KMS-11 (cell line): ENCODE measurements at regions not wholly inside any gene's neighbourhood (a gene's known extent, or its start where the extent isn't known, plus 50 kb on each side); places are given as distances from the start of the nearest gene placed in this dataset.

Experiments
- H2AFZ ChIP-seq: fragments of 200-600 bp; sonication (generic); 2 replicates; pipeline ENCODE4 v1.6.1; 2016; ENCODE audit warnings: antibody characterized with exemption, mixed run types, low read depth
- H3K27ac ChIP-seq: fragments of 200-600 bp; sonication (generic); 2 replicates; pipeline ENCODE4 v1.6.1; 2016; ENCODE audit warnings: mild to moderate bottlenecking, mixed run types
- H3K27me3 ChIP-seq: fragments of 200-600 bp; sonication (generic); 2 replicates; pipeline ENCODE4 v1.6.1; 2017; ENCODE audit warnings: mild to moderate bottlenecking, low read depth, mixed run types, moderate library complexity; ENCODE audit not compliant: insufficient read depth
- H3K36me3 ChIP-seq: fragments of 200-600 bp; sonication (generic); 2 replicates; pipeline ENCODE4 v1.6.1; 2017; ENCODE audit warnings: mild to moderate bottlenecking, mixed run types; ENCODE audit not compliant: insufficient read depth
- H3K4me1 ChIP-seq: fragments of 200-600 bp; sonication (generic); 2 replicates; pipeline ENCODE4 v1.6.1; 2016; ENCODE audit warnings: mild to moderate bottlenecking, low read depth, mixed run types; ENCODE audit not compliant: poor library complexity, severe bottlenecking
- H3K4me2 ChIP-seq: fragments of 200-600 bp; sonication (generic); 2 replicates; pipeline ENCODE4 v1.7.0; 2016; ENCODE audit warnings: mild to moderate bottlenecking, mixed run types
- H3K4me3 ChIP-seq: fragments of 200-600 bp; sonication (generic); IDR thresholded peaks from 2 replicates; pipeline ENCODE4 v1.6.1; 2017; ENCODE audit warnings: low read depth, low read length, mixed read lengths; ENCODE audit not compliant: insufficient read depth
- H3K79me2 ChIP-seq: fragments of 200-600 bp; sonication (generic); 2 replicates; pipeline ENCODE4 v1.6.1; 2016; ENCODE audit warnings: low read depth, mixed run types; ENCODE audit not compliant: insufficient read depth
- H3K9ac ChIP-seq: fragments of 200-600 bp; sonication (generic); 2 replicates; pipeline ENCODE4 v1.6.1; 2016; ENCODE audit warnings: mild to moderate bottlenecking, mixed run types
- H4K20me1 ChIP-seq: fragments of 200-600 bp; sonication (generic); 2 replicates; pipeline ENCODE4 v1.6.1; 2016; ENCODE audit warnings: mild to moderate bottlenecking, mixed run types; ENCODE audit not compliant: insufficient read depth
- TF ChIP-seq, protein P1 (sequence below): fragments of 200-600 bp; sonication (generic); conservative IDR thresholded peaks from 2 replicates; pipeline ENCODE4 v1.6.1; 2017; ENCODE audit warnings: low read depth, mild to moderate bottlenecking, antibody characterized with exemption, low read length, moderate library complexity, mixed read lengths

DNA sequence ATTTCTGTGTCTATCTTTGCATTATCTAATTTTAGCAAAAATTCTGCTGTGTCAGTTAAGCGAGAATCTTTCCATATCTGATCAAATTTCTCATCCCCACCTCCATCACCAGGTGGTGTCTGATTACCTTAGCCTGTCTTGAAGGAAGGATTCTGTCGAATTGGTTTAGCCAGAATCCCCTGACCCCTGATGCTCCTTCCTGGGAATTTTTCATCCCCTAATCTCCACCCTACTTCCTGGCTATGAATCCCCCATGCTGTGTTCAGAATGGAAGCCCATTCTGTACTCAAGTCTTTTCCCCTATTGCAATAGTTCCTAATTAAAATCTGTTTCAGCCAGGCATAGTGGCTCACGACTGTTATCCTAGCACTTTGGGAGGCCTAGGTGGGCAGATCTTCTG is 216.1 kb downstream of the SKIDA1 start:
- TF ChIP-seq, protein P1, sequence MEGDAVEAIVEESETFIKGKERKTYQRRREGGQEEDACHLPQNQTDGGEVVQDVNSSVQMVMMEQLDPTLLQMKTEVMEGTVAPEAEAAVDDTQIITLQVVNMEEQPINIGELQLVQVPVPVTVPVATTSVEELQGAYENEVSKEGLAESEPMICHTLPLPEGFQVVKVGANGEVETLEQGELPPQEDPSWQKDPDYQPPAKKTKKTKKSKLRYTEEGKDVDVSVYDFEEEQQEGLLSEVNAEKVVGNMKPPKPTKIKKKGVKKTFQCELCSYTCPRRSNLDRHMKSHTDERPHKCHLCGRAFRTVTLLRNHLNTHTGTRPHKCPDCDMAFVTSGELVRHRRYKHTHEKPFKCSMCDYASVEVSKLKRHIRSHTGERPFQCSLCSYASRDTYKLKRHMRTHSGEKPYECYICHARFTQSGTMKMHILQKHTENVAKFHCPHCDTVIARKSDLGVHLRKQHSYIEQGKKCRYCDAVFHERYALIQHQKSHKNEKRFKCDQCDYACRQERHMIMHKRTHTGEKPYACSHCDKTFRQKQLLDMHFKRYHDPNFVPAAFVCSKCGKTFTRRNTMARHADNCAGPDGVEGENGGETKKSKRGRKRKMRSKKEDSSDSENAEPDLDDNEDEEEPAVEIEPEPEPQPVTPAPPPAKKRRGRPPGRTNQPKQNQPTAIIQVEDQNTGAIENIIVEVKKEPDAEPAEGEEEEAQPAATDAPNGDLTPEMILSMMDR = no peak

DNA sequence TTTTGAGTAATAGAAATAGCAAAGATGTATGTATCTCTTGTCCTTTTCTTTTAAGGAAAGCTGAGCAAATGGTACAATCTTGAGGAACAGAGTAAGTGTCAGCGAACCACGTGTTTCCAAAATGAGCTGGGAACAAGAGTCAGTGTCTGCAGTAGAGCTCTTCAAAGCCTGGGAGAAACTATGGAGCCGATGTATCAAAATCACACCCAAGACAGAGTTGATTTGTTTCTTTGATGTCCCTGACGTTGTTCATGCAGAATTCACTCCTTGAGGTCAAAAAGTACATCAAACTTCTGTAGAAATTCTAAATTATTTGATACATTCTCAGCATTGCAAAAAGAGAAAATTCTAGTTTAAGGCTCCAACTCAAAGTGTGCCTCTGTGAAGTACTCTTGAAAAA is 216.5 kb downstream of the SKIDA1 start:
- Histone ChIP-seq H3K27ac (no peak overlapping the region), H3K4me1 (no peaks in the 10 kb centered on the region), H4K20me1 (no peaks in the 10 kb centered on the region), H3K79me2 (no peaks in the 10 kb centered on the region), H3K4me3 (no peak overlapping the region), H2AFZ (no peak overlapping the region; the same call in 1 of the 2 replicates), H3K27me3 (no peaks in the 10 kb centered on the region), H3K9ac (no peak overlapping the region), H3K4me2 (no peak overlapping the region), H3K36me3 (no peaks in the 10 kb centered on the region)
- TF ChIP-seq, protein P1 = no peak

More for the DNA sequence above, 216.1 kb downstream of the SKIDA1 start:
- Histone ChIP-seq H3K79me2 (no peaks in the 10 kb centered on the region), H3K27me3 (no peaks in the 10 kb centered on the region), H3K4me2 (no peak overlapping the region), H4K20me1 (no peaks in the 10 kb centered on the region), H3K4me1 (no peaks in the 10 kb centered on the region), H3K4me3 (no peak overlapping the region), H3K9ac (no peak overlapping the region), H3K36me3 (no peaks in the 10 kb centered on the region), H3K27ac (no peak overlapping the region), H2AFZ (no peak overlapping the region; the same call in 1 of the 2 replicates)

DNA sequence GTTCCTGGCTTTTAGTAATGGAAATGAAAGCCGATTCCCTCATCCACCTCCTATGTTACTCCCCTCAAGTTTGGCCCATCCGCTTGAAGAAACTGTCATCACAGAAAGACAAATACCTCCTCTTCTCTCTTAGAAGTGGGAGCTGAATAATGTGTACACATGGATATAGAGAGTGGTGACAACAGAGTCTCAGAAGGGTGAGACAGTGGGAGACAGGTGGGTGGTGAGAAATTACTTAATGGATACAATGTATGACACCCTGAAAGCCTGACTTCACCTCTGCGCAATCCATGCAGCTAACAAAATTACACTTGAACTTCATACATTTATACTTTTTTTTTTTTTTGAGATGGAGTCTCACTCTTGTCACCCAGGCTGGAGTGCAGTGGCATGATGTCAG is 217.5 kb downstream of the SKIDA1 start:
- Histone ChIP-seq H3K4me1 (no peaks in the 10 kb centered on the region), H3K27ac (no peak overlapping the region), H3K27me3 (no peaks in the 10 kb centered on the region), H3K9ac (no peak overlapping the region), H3K4me3 (no peak overlapping the region), H2AFZ (no peak overlapping the region), H3K36me3 (no peaks in the 10 kb centered on the region), H4K20me1 (no peaks in the 10 kb centered on the region), H3K79me2 (no peaks in the 10 kb centered on the region), H3K4me2 (no peak overlapping the region)
- TF ChIP-seq, protein P1 = no peak

DNA sequence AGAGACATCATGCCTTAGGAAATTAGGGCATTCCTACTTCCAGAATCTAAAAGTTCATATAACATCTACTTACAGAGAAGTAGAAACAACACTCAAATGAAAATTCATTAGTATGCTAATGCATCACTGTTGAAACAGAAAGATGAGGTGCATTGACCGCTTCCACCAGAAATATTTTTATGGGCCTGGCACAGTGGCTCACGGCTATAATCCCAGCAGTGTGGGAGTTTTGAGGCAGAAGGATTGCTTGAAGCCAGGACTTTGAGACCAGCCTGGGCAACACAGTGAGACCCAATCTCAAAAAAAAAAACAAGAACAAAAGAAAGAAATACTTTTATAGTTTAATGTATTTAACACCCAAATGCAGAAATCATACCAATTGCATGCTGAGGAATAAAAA is 220.9 kb downstream of the SKIDA1 start:
- H3K27me3 ChIP-seq = no peaks in the 10 kb centered on the region
- no peaks in the 10 kb centered on the region for H4K20me1 ChIP-seq
- TF ChIP-seq, protein P1 = no peak
- no peaks in the 10 kb centered on the region for H3K36me3 ChIP-seq
- H3K27ac ChIP-seq = no peak overlapping the region
- H3K4me3 ChIP-seq = no peak overlapping the region
- no peak overlapping the region for H3K9ac ChIP-seq
- H2AFZ ChIP-seq = no peak overlapping the region
- no peak overlapping the region for H3K4me2 ChIP-seq
- no peaks in the 10 kb centered on the region for H3K4me1 ChIP-seq
- no peaks in the 10 kb centered on the region for H3K79me2 ChIP-seq
